Hematopoietic multipotent progenitor cell treated with erythropoietin and hydrocortisone succinate and interleukin-3 and kit ligand, for 6 days (in vitro differentiated cells): ENCODE measurements at regions not wholly inside any gene's neighbourhood (a gene's known extent, or its start where the extent isn't known, plus 50 kb on each side); places are given as distances from the start of the nearest gene placed in this dataset.

ENCODE experiments used
- DNase-seq: peaks from one replicate; pipeline ENCODE4 v3.0.0-alpha.2; 2015

DNA sequence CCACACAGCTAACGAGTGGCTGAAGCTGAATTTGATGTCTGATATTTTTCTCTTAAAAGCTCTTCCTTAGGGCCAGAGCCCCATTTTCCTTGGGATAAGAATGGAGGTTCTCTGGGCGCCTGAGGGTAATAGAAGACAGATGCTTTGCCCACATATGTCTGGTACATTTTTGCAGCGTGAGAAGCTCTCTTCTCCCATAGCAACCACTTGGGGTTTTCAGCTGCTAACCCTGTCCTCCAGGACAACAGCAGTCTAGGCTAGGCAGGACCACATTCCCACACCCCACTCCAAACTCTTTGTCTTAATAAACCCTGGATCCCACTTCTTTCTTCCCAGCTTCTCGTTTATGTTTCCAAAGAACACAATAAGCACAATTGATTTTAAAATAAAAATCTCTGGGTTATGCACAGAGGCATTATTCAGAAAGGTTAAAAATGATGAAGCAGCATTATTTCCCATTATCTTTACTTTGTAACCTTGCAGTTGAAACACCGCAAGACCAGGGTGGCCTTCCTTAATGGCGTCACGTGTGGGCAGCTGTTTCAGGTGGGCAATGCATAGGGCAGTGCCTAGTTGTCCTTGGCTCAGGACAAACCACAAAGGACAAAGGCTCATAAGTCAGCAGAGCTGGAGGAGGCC lies 56.5 kb upstream of the NTRK3 start:
- no peak for DNase-seq

DNA sequence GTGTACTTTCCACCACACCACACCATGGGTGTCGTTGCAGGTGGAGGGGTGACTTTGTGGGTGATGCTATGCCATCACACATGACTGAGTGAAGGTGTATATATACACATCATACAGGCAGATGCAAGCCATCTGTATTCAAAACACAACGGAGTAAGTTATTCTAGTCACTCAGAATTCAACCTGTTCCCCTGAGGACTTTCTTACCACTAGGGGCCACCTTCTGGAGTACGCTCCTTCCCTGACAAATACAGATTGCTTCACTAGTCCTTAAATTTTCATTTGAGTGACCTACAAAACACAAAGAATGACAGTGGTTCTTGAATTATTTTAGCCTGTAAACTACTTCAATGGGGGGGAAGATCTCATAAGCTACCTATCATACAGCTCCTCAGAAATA lies 52.8 kb upstream of the NTRK3 start:
- DNase-seq, result no peak

GRCh38 chr15:88307344-88307743 lies 50.8 kb upstream of the NTRK3 start:
- DNase-seq, result no peak
